Effector CD8-positive, alpha-beta T cell (primary cell): ENCODE measurements at regions not wholly inside any gene's neighbourhood (a gene's known extent, or its start where the extent isn't known, plus 50 kb on each side); places are given as distances from the start of the nearest gene placed in this dataset.

ENCODE experiments used
- DNase-seq: peaks from one replicate; lab custom pipeline; 2025; lab: John Stamatoyannopoulos, UW

DNA sequence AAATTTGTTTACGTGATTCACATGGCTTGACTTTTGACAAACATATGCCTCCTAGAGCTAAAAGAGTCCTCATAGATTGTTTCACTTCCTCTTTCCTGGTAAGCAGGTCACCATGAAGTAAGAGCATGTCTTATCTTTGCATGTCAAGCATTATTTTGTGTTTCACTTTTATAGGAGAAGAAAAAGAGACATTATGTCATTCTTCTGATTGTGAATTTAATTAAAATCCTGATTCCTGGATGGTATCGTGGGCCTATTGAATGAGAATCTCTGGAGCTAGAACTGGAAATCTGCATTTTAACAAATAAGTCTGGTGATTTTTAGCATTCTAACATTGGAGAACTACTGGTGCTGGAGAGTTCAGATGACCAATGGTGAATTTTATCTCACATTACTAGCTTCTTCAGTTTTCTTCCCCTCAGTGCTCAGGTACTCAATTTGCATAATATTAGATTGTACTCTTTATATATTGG, 218.6 kb upstream of the ATP2B1 start:
- DNase-seq = no peak

DNA sequence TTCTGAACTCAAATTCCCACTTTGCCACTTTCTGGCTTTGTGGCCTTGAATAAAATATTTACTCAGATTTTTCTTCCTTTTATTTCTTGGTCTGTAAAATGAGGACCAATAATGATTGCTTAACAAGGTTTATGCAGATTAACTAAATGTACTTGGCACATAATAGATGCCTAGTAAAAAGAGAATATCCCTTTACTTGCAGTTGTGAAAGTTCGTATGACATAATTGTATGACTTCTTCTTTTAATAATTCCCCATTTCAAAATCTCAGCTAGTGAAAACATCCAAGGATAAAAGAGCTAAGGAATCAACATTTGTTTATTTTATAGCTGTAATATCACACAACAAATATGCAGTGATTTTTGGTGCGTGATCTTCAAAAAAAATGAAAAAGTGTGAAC, 215.6 kb upstream of the ATP2B1 start:
- no peak for DNase-seq

DNA sequence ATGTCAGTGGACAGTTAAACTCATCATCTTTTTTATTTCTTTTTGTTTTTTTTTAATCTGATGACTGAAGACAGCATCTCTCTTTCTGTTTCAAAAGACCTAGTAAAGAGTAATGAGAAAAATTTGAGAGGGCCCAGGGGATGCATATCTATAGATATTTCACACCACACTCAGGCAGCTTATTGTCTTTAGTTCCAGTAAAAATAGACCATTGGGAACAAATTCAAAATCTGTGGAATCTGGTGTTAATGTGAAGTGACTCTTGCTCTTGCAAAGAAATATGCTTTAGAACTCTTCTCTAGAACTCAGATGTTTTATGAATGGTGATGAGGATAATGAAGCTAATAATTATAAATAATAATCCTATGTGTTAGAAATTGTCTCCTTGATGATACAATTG, 214.5 kb upstream of the ATP2B1 start:
- DNase-seq = no peak

DNA sequence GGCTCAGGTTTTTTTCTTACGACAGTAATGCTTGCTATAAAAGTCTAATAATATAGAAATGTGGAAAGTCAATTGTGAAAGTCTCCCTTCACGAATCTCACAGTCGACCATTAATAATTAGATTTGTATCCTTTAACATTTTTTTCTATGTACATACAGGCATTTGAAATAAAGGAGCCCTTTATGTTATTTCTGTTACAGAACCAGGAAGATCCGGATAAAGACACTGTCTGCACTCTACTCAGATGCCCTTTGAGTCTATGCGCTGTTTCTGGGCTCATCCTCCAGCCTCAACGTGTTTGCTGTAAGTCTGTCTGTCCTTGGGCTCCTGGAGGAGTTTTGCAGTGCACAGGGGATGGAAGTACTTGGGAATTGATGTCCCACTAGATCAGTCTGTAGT, 212.2 kb upstream of the ATP2B1 start:
- DNase-seq = no peak

DNA sequence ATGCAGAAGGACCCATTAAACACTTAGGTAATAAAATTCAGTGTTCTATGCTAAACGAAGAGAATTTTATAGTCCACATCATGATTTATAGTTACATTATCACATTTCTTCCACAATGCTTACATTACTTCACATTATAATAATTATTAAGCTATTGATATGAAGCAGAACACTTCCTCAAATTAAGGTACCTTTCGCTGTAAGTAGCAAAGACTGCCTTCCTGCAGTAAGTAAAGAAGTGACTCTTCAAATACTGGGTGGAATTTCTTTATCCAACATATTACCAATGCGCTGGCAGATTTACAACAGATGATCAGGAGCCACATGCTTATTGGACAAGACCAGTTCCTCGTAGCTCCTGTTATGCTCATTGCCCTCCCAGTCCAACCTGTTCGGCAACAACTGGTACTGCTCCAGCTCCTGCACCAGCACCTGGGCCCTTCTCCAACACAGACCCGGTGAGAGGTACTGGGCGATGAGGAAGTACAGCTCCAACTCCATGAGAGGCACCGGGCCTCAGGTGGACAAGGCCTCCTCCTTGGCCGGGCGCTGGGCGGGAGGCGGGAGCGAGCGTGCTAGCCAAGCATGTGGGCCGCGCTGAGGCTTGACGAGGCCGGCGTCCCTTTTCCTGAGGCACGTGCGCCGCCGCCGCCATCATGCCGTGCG, 210.7 kb upstream of the ATP2B1 start:
- DNase-seq = no peak

DNA sequence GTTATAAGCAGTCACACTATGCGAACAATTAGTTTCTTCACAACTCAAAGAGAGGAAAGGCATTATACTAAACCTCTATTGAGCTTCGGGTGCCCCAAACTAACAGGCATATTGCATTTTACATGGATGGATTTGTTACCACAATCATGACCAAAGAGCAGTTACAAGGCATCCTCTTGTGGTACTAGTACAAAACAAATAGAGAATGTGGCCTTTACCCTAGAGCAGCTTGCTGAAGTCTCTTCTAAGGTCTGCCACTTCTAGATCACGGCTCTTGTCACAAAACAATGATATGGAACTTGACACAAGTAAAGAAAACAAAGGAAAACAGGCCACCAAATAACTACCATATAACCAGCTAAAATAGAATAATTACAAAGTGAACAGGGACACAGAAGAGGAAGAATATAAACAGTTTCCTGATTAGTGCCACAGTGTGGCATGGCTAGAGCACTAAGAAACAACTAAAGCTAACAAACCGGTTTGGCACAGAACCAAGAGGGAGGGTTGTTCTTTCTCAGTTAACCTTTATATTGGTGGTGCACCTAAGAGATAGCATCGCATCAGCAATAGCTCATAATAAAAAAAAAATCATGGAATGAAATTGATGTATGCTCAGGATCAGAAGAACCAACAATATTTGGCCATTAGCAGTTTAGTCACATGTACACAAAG, 209.7 kb upstream of the ATP2B1 start:
- DNase-seq = no peak

DNA sequence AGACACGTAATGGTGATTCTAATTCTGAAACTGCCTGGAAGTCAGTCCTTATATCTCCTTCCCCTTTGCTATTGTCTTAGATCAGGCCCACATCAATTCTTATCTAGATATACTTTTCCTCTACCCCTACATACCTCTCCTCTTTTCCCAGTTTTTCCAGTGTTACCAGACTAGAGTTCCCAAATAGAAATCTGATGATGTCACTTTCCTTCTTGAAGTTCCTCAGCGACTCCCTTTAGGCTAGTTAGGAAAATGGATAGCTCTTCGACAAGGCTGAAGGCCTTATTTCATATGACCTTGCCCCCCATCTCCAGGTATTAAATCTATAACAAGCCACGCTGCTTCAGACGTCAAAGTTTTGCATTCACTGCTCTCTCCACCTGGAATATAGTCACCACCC, 201.1 kb upstream of the ATP2B1 start:
- no peak for DNase-seq

DNA sequence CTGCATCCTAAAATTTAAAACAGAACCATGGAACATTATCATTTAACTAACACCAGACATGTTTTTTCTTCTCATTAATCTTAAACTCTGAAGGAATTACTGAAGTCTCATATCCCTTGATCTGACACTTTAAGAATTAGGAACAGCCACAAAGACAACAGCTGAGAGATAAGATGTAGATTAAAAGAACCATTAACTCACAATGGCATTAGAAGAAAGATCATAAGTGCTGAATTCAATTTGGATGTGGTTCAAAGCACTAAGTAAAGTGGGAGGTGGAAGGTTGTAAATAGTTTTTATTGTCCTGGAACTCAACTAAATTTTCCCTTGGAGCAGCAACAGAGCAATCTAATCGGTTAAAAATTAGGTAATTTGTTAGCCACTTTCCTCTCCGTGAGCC, 199.0 kb upstream of the ATP2B1 start:
- DNase-seq = no peak

DNA sequence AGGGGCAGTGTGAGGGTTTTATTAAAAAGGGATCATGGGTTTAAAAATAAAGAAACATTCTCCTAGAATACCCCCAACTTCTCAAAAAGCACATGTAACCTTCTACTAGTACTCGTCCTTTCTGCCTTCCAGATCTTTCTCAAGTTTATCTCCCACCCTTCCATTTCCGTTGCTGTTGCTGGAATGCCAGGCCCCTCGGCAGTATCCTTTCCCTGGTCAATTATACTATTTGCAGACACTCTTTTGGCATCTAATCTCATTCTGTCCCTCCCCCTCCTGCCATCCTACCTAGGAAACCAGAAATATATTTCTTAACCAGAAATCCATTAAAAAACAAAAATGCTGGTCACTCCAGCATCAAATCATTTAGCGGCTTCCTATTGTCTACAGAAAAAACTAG, 198.2 kb upstream of the ATP2B1 start:
- no peak for DNase-seq

DNA sequence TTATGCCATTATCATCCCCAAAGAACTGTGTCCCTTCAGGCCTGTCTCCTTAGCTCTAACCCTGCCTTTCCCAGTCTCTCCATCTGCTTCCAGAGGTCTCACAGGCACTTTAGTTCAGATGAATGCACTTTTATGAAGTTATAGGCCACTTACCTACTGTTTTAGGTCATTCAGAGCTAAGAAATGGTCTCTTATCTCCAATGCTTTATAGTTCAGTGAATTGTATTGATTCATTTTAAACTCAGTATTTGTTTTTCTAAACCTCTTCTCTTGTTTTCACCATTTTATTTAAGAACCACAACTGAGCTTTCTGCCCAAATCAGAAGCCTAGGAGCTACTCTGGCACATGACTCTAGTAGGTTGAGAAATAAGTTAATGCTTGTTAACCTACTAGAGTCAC, 197.5 kb upstream of the ATP2B1 start:
- DNase-seq = no peak

DNA sequence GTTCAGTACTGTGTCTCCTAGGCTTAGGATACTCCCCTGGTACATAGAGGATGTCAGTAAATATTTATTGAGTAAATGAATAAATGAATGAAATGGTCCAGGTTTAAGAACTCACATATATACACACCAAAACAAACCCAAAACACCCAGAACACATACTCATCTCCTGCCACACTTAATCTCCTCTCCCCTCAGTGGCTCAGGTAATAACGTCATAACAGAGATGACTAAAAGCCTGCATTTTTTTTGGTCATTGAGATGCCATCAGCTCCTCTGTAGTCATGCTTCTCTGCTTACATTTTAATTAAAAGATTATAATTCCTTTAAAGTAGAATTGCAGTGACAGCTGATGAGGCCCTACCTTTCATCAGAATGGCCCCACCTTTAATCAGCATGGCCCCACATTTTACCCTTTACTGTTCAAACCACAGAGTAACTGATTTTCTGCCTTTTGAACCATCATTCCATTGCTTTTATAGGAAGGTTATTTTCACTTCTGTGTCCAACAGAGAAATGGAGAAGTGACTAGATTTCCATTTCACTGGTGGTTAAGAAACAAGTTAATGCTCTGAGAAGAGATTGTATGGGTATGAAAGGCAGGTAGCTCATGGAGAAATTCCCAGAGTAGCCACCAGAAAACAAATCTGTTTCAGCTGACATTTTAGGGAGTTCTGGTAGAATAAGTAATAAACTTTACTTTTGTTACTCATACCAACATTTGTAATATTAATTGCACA, 193.4 kb upstream of the ATP2B1 start:
- DNase-seq = no peak

DNA sequence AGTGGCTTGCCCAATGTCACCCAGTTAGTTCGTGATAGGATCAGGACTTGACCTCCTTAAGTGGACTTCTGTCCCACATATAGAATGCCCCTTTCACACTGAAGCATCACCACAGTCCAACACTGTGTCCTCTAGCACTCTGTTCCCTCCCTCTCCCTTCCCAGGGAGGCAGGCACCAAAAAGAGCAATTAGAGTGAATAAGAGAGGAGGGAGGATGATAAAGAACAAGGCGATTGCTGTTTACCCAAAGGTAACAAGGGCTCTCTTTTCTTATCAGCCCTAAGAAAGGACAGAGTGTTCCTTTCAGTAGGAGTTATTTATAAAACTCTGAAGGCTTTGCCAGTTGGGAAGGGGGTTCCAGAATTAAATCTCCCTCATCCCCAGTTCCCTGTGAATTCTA, 192.7 kb upstream of the ATP2B1 start:
- DNase-seq = no peak

DNA sequence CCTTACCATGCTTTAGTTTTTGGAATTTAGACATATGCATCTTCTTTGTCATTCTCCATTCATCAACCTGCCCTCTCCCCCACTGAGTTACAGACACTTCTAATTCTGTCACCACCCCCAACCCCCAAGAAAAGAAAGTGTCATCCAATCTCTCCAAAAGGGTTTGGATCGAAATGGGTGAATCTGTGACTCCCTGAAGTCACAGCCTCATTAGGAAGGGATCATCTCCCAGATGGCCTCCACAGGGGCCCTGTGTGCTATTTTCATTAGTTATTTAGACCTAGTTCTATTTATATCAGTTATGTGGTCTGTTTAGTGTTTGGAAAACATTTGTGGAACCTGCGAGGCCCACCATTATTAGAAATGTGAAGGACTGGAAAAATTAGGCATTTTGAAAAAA, 191.0 kb upstream of the ATP2B1 start:
- DNase-seq = no peak

DNA sequence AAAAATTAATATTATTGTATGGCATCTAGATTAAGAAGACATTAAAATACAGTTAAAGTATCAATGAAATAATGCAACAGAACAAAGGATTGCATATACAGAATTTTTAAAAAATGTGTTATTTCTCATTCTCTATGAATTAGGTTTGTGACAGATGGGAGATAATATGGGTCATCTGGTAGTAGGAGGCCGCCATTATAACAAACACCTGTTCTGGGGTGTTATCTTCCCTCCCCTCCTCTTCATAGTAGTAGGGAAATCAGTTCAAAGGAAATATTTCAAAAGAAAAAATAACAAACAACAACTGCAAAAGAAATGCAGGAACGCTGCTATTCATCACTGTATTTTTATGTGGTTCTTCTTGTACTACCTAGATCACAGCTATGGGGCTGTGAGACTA, 187.0 kb upstream of the ATP2B1 start:
- no peak for DNase-seq

DNA sequence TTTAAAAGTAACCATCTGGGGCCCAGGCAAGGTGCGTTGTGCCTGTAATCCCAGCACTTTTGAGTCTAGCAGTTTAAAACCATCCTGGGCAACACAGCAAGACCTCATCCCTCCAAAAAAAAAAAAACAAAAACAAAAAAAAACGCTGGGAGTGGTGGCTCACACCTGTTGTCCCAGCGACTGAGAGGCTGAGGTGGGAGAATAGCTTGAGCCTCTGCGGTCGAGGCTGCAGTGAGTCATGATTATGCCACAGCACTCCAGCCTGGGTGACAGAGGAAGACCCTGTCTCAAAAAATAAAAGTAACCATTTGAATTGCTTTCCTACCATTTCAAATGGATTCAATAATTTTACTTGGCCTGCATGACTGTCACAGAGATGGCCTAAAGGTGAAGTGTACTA, 186.5 kb upstream of the ATP2B1 start:
- no peak for DNase-seq

DNA sequence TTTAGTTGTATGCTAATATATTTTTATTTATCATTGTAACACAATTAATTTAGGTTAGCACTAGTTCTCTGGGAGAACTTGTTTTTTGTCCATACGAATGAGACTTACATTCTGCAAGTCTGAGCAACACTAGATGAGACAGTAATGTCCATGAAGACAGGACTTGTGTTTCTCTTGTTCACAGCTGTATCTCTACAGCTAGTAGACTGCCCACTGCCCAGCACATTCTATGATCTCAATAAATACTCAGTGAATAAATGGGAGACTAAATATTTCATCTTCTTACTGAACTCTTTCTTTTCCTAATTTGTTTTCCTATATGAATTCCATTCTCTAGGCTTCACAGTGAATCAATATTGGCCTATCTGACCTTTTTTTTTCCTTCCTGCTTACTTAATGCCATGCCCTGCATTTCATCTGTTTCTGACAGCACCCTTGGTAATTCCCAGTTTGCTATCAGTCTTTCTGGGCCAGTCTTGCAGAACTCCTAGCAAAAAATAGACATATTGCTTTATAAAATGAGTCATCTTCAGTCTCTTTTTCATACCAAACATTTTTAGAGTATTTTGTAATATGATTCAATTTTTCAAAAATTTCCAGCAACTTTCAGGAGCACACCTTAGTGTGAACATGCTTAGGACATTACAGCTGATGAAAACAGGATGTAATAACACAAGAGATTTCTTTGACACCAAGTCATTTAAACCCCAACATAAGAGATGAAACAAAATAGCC, 185.5 kb upstream of the ATP2B1 start:
- no peak for DNase-seq

DNA sequence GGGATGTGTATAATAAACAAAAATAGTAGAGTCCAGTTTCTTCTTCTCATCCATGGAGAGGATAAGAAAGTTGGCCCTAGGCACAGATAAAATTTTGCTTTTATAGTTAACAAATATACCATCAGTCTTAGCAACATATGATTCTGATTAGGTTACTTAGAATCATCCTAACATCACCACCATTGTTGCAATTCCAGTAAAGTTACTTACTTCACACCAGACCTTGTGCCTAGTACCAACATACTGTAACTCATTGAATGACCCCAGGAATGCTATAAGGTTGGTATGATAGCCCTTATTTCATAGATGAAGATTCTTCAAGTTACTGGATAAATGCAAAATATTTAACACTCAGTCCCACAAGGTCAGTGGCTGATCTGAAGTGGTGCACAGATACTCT, 183.8 kb upstream of the ATP2B1 start:
- DNase-seq = no peak

DNA sequence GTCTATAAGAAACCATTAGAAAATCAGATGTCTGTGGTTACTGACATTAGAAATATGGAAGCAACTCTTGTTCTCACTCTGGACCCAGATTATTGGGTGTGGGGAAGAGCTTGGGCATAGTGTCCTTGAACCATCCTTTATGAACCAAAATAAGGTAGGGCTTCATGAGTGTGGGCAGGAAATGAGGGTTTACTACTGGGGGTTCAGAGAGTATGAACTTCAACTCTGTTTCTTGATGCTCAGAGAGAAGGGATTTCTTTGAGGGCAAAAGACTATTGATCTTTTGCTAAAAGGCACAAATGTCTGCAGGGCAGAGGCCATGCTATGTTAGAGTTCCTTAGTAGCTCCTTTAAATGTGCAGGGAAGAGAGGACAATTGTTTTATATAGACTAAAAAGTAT, 183.3 kb upstream of the ATP2B1 start:
- DNase-seq = no peak

DNA sequence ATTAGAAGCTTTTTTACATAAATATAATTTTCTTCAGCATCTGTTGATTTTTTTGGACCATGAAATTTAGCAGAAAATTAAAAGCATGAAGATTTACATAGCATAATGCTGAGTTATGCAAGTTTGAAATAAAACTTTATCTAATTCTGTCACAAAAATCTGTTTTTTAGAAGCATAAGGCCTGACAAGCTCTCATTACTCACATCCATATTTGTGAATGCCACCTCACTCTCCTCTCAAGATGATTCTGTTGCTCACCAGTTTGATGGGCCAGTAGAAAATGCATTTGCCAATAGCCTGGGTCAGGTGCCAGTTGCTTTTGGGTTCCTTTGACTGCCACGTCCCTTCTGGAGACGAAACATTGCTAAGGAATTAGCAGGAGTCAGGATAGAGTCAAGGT, 181.5 kb upstream of the ATP2B1 start:
- DNase-seq = no peak

DNA sequence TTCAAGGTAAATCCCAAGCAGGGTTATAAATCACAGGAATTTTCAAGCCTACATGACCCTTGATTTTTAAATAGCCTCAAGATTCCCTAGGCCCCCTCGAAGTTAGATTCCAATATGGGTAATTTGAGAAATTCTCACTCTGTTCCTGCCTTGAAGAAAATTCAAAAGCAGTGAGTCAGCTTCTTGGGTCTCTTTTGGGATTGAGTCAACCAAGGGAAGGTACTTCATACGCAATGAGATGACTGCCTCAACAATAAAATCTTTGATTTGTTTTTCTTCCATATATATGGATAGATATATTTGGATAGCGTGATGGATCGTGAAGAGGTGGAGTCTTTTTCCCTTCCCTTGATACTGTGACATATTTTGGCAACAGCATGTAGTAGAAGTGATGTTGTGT, 180.4 kb upstream of the ATP2B1 start:
- no peak for DNase-seq

DNA sequence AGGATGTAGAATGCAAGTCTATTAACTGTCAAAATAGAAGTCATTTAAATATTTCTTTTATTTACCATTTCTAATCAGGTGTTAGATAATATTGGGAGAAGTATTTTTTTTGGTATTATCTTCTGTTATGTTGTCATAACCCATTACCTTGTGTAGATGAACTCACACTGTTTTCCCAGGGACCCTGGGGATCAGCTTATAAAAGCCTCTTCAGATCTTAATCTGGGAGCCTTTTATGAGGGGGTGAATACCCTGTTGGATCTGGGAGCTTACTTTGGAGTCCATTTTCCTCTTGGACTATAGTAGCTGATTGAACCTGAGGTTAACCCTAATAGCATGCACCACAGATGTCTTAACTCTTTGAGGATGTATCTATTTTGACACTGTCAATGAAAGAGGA, 176.3 kb upstream of the ATP2B1 start:
- no peak for DNase-seq

DNA sequence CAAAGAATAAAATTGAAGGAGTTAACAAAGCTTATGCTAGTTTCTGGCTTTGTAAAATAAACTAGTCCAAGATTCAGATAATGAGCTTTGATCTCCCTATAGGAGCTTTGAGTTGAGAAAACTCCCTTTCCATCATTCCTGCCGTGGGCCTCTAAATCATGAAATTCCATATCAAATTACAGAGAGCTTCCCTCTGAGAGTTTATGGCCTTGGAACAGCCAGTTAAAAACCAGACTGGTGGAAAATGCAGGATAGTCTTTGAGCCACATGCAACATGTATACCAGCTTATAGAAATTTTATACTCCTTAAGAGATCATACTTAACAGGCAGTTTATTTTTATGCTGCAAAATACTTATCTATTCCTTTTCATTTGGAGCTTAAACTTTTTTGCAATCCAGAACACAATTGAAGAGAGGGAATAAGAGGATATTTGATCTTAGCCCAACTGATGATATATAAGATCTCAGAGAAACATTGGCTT, 175.8 kb upstream of the ATP2B1 start:
- no peak for DNase-seq
